BJ (cell line): ENCODE measurements at regions not wholly inside any gene's neighbourhood (a gene's known extent, or its start where the extent isn't known, plus 50 kb on each side); places are given as distances from the start of the nearest gene placed in this dataset.

Experiments
- CTCF ChIA-PET: fragments of 350-600 bp; formaldehyde crosslinking; extraction: SDS; loops from one replicate; lab custom pipeline; 2021; ENCODE audit warnings: antibody characterized with exemption, inconsistent platforms; lab: Yijun Ruan, JAX
- POLR2A ChIA-PET: fragments of 300-600 bp; sonication (Branson Sonifier 250); formaldehyde crosslinking; extraction: SDS; loops from one replicate; lab custom pipeline; 2021; ENCODE audit warnings: antibody characterized with exemption; lab: Charles Lee
- DNase-seq: peaks from one replicate; pipeline ENCODE4 v3.0.0-alpha.2; 2011; ENCODE audit warnings: low read depth
- H3K27me3 ChIP-seq: 2 replicates; pipeline ENCODE4 v1.6.0; 2011; ENCODE audit warnings: low read length; ENCODE audit not compliant: control insufficient read depth, insufficient read depth
- H3K36me3 ChIP-seq: 2 replicates; pipeline ENCODE4 v1.5.1; 2011; ENCODE audit warnings: low read length; ENCODE audit not compliant: control insufficient read depth, insufficient read depth
- H3K4me3 ChIP-seq: 2 replicates; pipeline ENCODE4 v1.5.1; 2011; ENCODE audit warnings: low read depth, mild to moderate bottlenecking, control low read depth, low read length
- CTCF ChIP-seq: IDR thresholded peaks from 2 replicates; pipeline ENCODE4 v1.5.1; 2011; ENCODE audit warnings: low read depth, mild to moderate bottlenecking, control low read depth, inconsistent platforms, low read length, moderate library complexity; ENCODE audit not compliant: insufficient read depth

- POLR2A ChIA-PET: no interaction called here
- no peak overlapping the region for H3K4me3 ChIP-seq
- no peaks in the 10 kb centered on the region for H3K27me3 ChIP-seq
- no peak for DNase-seq
- CTCF ChIA-PET: interaction anchor here (1.2 kb wide), 1 partner anchor 8 kb away, joined by 4 read pairs; no protein-coding TSS in a partner anchor
- TF ChIP-seq CTCF: no peak
- no peaks in the 10 kb centered on the region for H3K36me3 ChIP-seq
Observed at GRCh38 chr2:8022908-8023640, 658.8 kb upstream of the ID2 start.

DNA sequence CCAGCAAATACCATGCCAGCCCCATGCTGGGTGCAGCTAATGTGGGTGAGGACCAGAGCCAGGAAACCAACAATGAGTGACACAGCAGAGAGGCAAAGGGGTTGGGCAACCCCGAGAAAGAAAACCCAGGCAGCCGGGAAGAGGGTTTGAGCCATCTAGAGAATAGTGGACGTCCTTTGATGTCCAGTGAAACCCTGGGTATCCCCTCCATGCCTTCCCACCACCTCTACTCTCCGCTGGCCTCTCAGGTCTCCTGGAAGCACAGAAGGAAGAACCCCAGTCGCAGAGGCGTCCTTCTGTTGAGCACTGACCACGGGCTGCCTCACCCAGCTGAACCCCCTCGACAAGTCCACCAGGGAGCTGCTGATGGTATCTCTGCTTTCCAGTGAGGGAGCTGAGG lies 657.4 kb upstream of the ID2 start:
- no peaks in the 10 kb centered on the region; the same call in 1 of the 2 replicates for H3K27me3 ChIP-seq
- CTCF ChIA-PET: no interaction called here
- H3K4me3 ChIP-seq: no peak overlapping the region
- DNase-seq: no peak
- TF ChIP-seq CTCF: no peak
- H3K36me3 ChIP-seq: no peaks in the 10 kb centered on the region
- POLR2A ChIA-PET: no interaction called here

DNA sequence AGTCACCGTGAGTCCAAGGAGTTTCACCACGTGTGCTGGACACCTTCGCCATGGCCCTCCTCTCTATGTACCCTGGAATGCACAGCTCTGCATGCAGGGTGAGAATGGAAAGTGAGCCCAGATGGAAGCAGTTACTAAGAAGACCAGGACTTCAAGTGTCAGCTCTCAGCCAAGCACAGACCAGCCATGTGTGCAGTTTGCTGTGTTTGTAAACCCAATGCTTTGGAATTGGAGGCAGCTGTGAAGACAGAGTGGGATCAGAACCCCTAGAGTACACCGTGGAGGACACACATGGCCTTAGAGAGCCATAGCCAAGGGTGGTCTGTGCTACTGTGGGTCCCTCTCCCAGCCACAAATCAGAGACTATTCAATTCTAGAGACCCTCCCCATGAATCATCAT lies 655.5 kb upstream of the ID2 start:
- POLR2A ChIA-PET: no interaction called here
- CTCF ChIA-PET: interaction anchor here (1.4 kb wide), 1 partner anchor 9 kb away, joined by 4 read pairs; no protein-coding TSS in a partner anchor
- Histone ChIP-seq H3K27me3 (no peaks in the 10 kb centered on the region; the same call in 1 of the 2 replicates), H3K36me3 (no peaks in the 10 kb centered on the region), H3K4me3 (no peak overlapping the region)
- no peak for DNase-seq
- no peak for TF ChIP-seq CTCF

DNA sequence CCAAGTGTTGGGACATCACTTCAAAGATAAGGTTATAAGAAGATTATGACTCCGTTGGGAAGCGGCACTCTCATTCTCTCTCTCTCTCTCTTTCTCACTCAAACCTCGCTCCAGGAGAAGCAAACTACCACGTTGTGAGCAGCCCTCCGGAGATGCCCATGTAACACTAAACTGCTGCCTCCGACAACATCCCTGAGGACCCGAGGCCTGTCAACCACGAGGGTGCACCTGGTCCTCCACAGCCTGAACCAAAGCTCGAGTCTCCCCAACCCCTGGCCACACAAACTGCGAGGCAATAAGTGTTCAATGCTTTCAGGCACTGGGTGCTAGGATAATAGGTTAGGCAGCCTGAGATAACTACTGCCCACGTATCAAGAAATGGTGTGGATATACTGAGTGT lies 654.5 kb upstream of the ID2 start:
- DNase-seq: no peak
- TF ChIP-seq CTCF: no peak
- CTCF ChIA-PET: interaction anchor here (1.4 kb wide), 1 partner anchor 10 kb away, joined by 4 read pairs; no protein-coding TSS in a partner anchor
- Histone ChIP-seq H3K27me3 (no peaks in the 10 kb centered on the region; the same call in 1 of the 2 replicates), H3K36me3 (no peaks in the 10 kb centered on the region), H3K4me3 (no peak overlapping the region)
- POLR2A ChIA-PET: no interaction called here

GRCh38 chr2:8028036-8028435 lies 653.8 kb upstream of the ID2 start:
- H3K27me3 ChIP-seq: no peaks in the 10 kb centered on the region; the same call in 1 of the 2 replicates
- H3K36me3 ChIP-seq: no peaks in the 10 kb centered on the region
- no peak for DNase-seq
- no peak for TF ChIP-seq CTCF
- no peak overlapping the region for H3K4me3 ChIP-seq
- POLR2A ChIA-PET: no interaction called here
- CTCF ChIA-PET: interaction anchor here (1.0 kb wide), 1 partner anchor 24 kb away, joined by 3 read pairs; no protein-coding TSS in a partner anchor
